Urothelium cell line (cell line): ENCODE measurements at regions not wholly inside any gene's neighbourhood (a gene's known extent, or its start where the extent isn't known, plus 50 kb on each side); places are given as distances from the start of the nearest gene placed in this dataset.
"Not testable (repeated sequence)": the region's sequence is repeated elsewhere in the genome, so short reads cannot be mapped to it uniquely, and the experiment has no call there.

Experiments used
- DNase-seq: peaks from one replicate; pipeline ENCODE4 v3.0.0; 2011; ENCODE audit warnings: low spot score, mixed read lengths
- FAIRE-seq: peaks from 2 replicates; lab custom pipeline; 2011; peaks lifted over from hg19 to GRCh38; lab: Jason Lieb, UNC

GRCh38 chr7:98770085-98770484, 99.7 kb downstream of the TMEM130 start:
- FAIRE-seq, DNase-seq: not testable (repeated sequence)

GRCh38 chr7:98771519-98771918, 98.3 kb downstream of the TMEM130 start:
- DNase-seq (peak; percentile 97), FAIRE-seq (no peak)

- FAIRE-seq: no peak
- no peak for DNase-seq
Measured at GRCh38 chr7:98771941-98772603, 97.7 kb downstream of the TMEM130 start.

- no peak for FAIRE-seq
Measured at GRCh38 chr7:98774884-98775283, 94.9 kb downstream of the TMEM130 start.

GRCh38 chr7:98777051-98777450, 92.8 kb downstream of the TMEM130 start:
- no peak for FAIRE-seq
- no peak for DNase-seq

More at GRCh38 chr7:98774884-98775283, 94.9 kb downstream of the TMEM130 start:
- no peak for DNase-seq

GRCh38 chr7:98778421-98778820, 91.4 kb downstream of the TMEM130 start:
- FAIRE-seq (no peak), DNase-seq (no peak)

GRCh38 chr7:98779800-98780587, 89.8 kb downstream of the TMEM130 start:
- FAIRE-seq (no peak), DNase-seq (no peak)

GRCh38 chr7:98784216-98784785, 85.5 kb downstream of the TMEM130 start:
- FAIRE-seq: no peak
- DNase-seq: peak; percentile 66

- FAIRE-seq (no peak), DNase-seq (peak; percentile 72)
Measured at GRCh38 chr7:98785929-98786571, 83.8 kb downstream of the TMEM130 start.

- FAIRE-seq: no peak
- no peak for DNase-seq
Measured at GRCh38 chr7:98788966-98789365, 80.8 kb downstream of the TMEM130 start.

GRCh38 chr7:98794453-98794852, 75.4 kb downstream of the TMEM130 start:
- DNase-seq, FAIRE-seq: not testable (repeated sequence)

- FAIRE-seq (no peak), DNase-seq (no peak)
Measured at GRCh38 chr7:98795741-98796493, 73.9 kb downstream of the TMEM130 start.
